Endodermal cell (in vitro differentiated cells): ENCODE measurements at regions not wholly inside any gene's neighbourhood (a gene's known extent, or its start where the extent isn't known, plus 50 kb on each side); places are given as distances from the start of the nearest gene placed in this dataset.

ENCODE experiments used
- DNase-seq: peaks from one replicate; pipeline ENCODE4 v3.0.0-alpha.2; 2017
- H3K27ac ChIP-seq: 2 replicates; pipeline ENCODE4 v1.5.1; 2013; ENCODE audit warnings: mild to moderate bottlenecking, low read depth, low read length, moderate library complexity
- H3K27me3 ChIP-seq: 2 replicates; pipeline ENCODE4 v1.6.1; 2013; ENCODE audit warnings: mild to moderate bottlenecking, low read length, moderate library complexity; ENCODE audit not compliant: insufficient read depth, control insufficient read depth, poor library complexity, severe bottlenecking
- H3K36me3 ChIP-seq: 2 replicates; pipeline ENCODE4 v1.7.0; 2013; ENCODE audit warnings: mild to moderate bottlenecking, low read length, moderate library complexity; ENCODE audit not compliant: control insufficient read depth, insufficient read depth
- H3K4me1 ChIP-seq: one replicate; pipeline ENCODE4 v1.7.0; 2013; ENCODE audit warnings: low read length; ENCODE audit not compliant: control insufficient read depth, insufficient read depth
- H3K4me3 ChIP-seq: 2 replicates; pipeline ENCODE4 v1.5.1; 2013; ENCODE audit warnings: mild to moderate bottlenecking, low read length, moderate library complexity
- H3K9ac ChIP-seq: 2 replicates; pipeline ENCODE4 v1.6.1; 2013; ENCODE audit warnings: mild to moderate bottlenecking, low read length, moderate library complexity; ENCODE audit not compliant: poor library complexity, severe bottlenecking; ENCODE audit errors: extremely low read depth
- H3K9me3 ChIP-seq: 2 replicates; pipeline ENCODE4 v1.6.1; 2013; ENCODE audit warnings: mild to moderate bottlenecking, low read length, moderate library complexity; ENCODE audit not compliant: control insufficient read depth
- H3K27ac Mint-ChIP-seq: 2 replicates; pipeline ENCODE4 v1.8.0; 2020; ENCODE audit warnings: mixed read lengths
- H3K27me3 Mint-ChIP-seq: 2 replicates; pipeline ENCODE4 v1.8.0; 2021; ENCODE audit warnings: mild to moderate bottlenecking, mixed read lengths; ENCODE audit not compliant: insufficient read depth
- H3K36me3 Mint-ChIP-seq: 2 replicates; pipeline ENCODE4 v1.8.0; 2020; ENCODE audit warnings: low read depth, mixed read lengths
- H3K4me1 Mint-ChIP-seq: 2 replicates; pipeline ENCODE4 v1.8.0; 2020; ENCODE audit warnings: mixed read lengths
- H3K4me3 Mint-ChIP-seq: 2 replicates; pipeline ENCODE4 v1.8.0; 2020; ENCODE audit warnings: mild to moderate bottlenecking, moderate library complexity, mixed read lengths
- H3K9me3 Mint-ChIP-seq: 2 replicates; pipeline ENCODE4 v1.8.0; 2020; ENCODE audit warnings: mild to moderate bottlenecking, mixed read lengths
- CTCF ChIP-seq: fragments of 200-600 bp; sonication (generic); conservative IDR thresholded peaks from 2 replicates; pipeline ENCODE4 v1.5.0; 2021; ENCODE audit warnings: antibody characterized with exemption, mild to moderate bottlenecking
- WGBS, 2 experiments: methylation state at CpG; one replicate each; pipeline versions ENCODE4 v1.1.5 to v1.1.7; 2013; ENCODE audit warnings: missing lambda C conversion rate in 2 of 2, mixed read lengths in 1 of 2; ENCODE audit not compliant: insufficient coverage in 1 of 2, insufficient read length in 1 of 2; 5-methylcytosine and 5-hydroxymethylcytosine counted together

GRCh38 chrX:8921615-8922014, 112.3 kb downstream of the FAM9B start:
- TF ChIP-seq CTCF = no peak
- no peaks in the 10 kb centered on the region for H3K27me3 ChIP-seq
- no peaks in the 10 kb centered on the region for H3K4me1 ChIP-seq
- peaks cover 9% of the 10 kb centered on the region for H3K27me3 Mint-ChIP-seq
- WGBS, 2 experiments = 86% methylated on average over 2 of the region's 2 CpGs; no CpG with 5 or more reads in 1 of the 2 experiments
- H3K9ac ChIP-seq = no peak overlapping the region
- no peak overlapping the region for H3K4me3 Mint-ChIP-seq
- no peak overlapping the region for H3K27ac Mint-ChIP-seq
- H3K9me3 ChIP-seq = no peaks in the 10 kb centered on the region
- H3K36me3 Mint-ChIP-seq = no peaks in the 10 kb centered on the region
- no peak overlapping the region for H3K27ac ChIP-seq
- no peaks in the 10 kb centered on the region for H3K4me1 Mint-ChIP-seq
- no peak for DNase-seq
- H3K4me3 ChIP-seq = no peak overlapping the region
- no peaks in the 10 kb centered on the region for H3K36me3 ChIP-seq
- peaks cover 7% of the 10 kb centered on the region for H3K9me3 Mint-ChIP-seq

GRCh38 chrX:8919801-8920200, 114.1 kb downstream of the FAM9B start:
- WGBS, 2 experiments = 100% methylated on average over 2 to 3 of the region's 4 CpGs
- Histone ChIP-seq H3K9ac (no peak overlapping the region), H3K4me1 (no peaks in the 10 kb centered on the region), H3K27ac (no peak overlapping the region), H3K36me3 (no peaks in the 10 kb centered on the region), H3K4me3 (no peak overlapping the region), H3K9me3 (no peaks in the 10 kb centered on the region), H3K27me3 (no peaks in the 10 kb centered on the region)
- no peak for TF ChIP-seq CTCF
- Mint-ChIP-seq H3K9me3 (peaks cover 4% of the 10 kb centered on the region), H3K36me3 (no peaks in the 10 kb centered on the region), H3K27ac (no peak overlapping the region), H3K4me1 (no peaks in the 10 kb centered on the region), H3K27me3 (peaks cover 3% of the 10 kb centered on the region), H3K4me3 (no peak overlapping the region)
- DNase-seq = no peak

GRCh38 chrX:8916697-8917096, 115.5 kb upstream of the FAM9A start:
- Mint-ChIP-seq H3K9me3 (peaks cover 8% of the 10 kb centered on the region), H3K4me1 (no peaks in the 10 kb centered on the region)
- no CpG with 5 or more reads among the region's 1 CpG for WGBS, 2 experiments

More at GRCh38 chrX:8916697-8917096, 115.5 kb upstream of the FAM9A start:
- H3K36me3 ChIP-seq = no peaks in the 10 kb centered on the region
- H3K4me1 ChIP-seq = no peaks in the 10 kb centered on the region
- no peak overlapping the region for H3K4me3 ChIP-seq
- no peak overlapping the region for H3K27ac Mint-ChIP-seq
- no peak overlapping the region for H3K27ac ChIP-seq
- DNase-seq = no peak
- no peak for TF ChIP-seq CTCF
- H3K4me3 Mint-ChIP-seq = no peak overlapping the region
- peaks cover 8% of the 10 kb centered on the region for H3K27me3 Mint-ChIP-seq
- H3K27me3 ChIP-seq = no peaks in the 10 kb centered on the region
- H3K9ac ChIP-seq = no peak overlapping the region
- no peaks in the 10 kb centered on the region for H3K9me3 ChIP-seq
- H3K36me3 Mint-ChIP-seq = no peaks in the 10 kb centered on the region
